Adrenal gland (tissue), 9 donors: ENCODE measurements at regions not wholly inside any gene's neighbourhood (a gene's known extent, or its start where the extent isn't known, plus 50 kb on each side); places are given as distances from the start of the nearest gene placed in this dataset.
A peak's percentile ranks its signal among the peaks of the same experiment; 100 is the strongest.

ENCODE experiments used
- DNase-seq, 7 donors: peaks; one replicate each; pipeline ENCODE4 v3.0.0-alpha.2; 2019 to 2020
- H3K27ac ChIP-seq, 5 donors: fragments of 200-600 bp; sonication (generic) in 4 of 5; 1 replicate in 3 of 5; 2 replicates in 2 of 5; pipeline versions ENCODE4 v1.5.1 to v1.8.0; 2016 to 2020; ENCODE audit warnings: mild to moderate bottlenecking in 1 of 5
- H3K27me3 ChIP-seq: fragments of 200-600 bp; 2 replicates; pipeline ENCODE4 v1.8.0; 2021
- H3K36me3 ChIP-seq, 2 donors: fragments of 200-600 bp; replicated peaks in 1 of 2; 1 replicate in 1 of 2; 2 replicates in 1 of 2; pipeline versions ENCODE4 v1.5.1 to v1.8.0; 2018 to 2022
- H3K4me1 ChIP-seq, 2 donors: fragments of 200-600 bp; replicated peaks in 1 of 2; 1 replicate in 1 of 2; 2 replicates in 1 of 2; pipeline versions ENCODE4 v1.5.1 to v1.8.0; 2018 to 2021
- H3K4me3 ChIP-seq, 4 donors: fragments of 200-600 bp; sonication (generic) in 3 of 4; one replicate each; pipeline ENCODE4 v1.5.1; 2016 to 2018
- H3K9me3 ChIP-seq, 3 donors: fragments of 200-600 bp; sonication (generic) in 1 of 3; replicated peaks in 1 of 3; 1 replicate in 2 of 3; 2 replicates in 1 of 3; pipeline versions ENCODE4 v1.5.1 to v1.8.0; 2016 to 2021
- CTCF ChIP-seq, 6 experiments: fragments of 450-650 bp in 4 of 6; fragments of 200-600 bp in 2 of 6; sonication (generic) in 1 of 6; IDR thresholded peaks; 1 replicate in 5 of 6; 2 replicates in 1 of 6; pipeline versions ENCODE4 v1.5.1 to v1.8.0; 2016 to 2021; ENCODE audit warnings: antibody characterized with exemption in 6 of 6, mild to moderate bottlenecking in 2 of 6, moderate library complexity in 1 of 6
- POLR2A ChIP-seq, 2 donors: fragments of 450-650 bp; IDR thresholded peaks; one replicate each; pipeline ENCODE4 v1.6.1; 2017; ENCODE audit warnings: antibody characterized with exemption in 2 of 2, mild to moderate bottlenecking in 2 of 2, moderate library complexity in 1 of 2
- WGBS, 4 donors: extraction: QIAGEN DNeasy Blood & Tissue Kit in 2 of 4; methylation state at CpG; one replicate each; pipeline versions ENCODE4 v1.1.5 to v1.1.7; 2013 to 2017; 5-methylcytosine and 5-hydroxymethylcytosine counted together
- intact Hi-C, 2 donors: fragments of 100-400 bp; cut with DNase I; formaldehyde crosslinking; loops; one replicate each; pipeline versions ENCODE4 v1.14.1 to v1.15.0; 2022 to 2023
- donor health status: healthy with polysubstance abuse.
- donor health status: Bipolar disorder and iron deficiency.
- donor health status: DM: yes; HTN: yes; CAD: no.
- donor health status: DM: no; HTN: no; CAD: no.
- donor health status: DM: no; HTN: no; CAD: no.

- DNase-seq: no peak
- WGBS, 4 donors: 85 to 92% (median 89%) methylated on average over 4 of the region's 4 CpGs
- Histone ChIP-seq H3K27ac (peak overlapping the region in 1 of 5 donors; percentile 58), H3K4me3 (no peak overlapping the region), H3K9me3 (no peaks in the 10 kb centered on the region), H3K27me3 (no peaks in the 10 kb centered on the region), H3K36me3 (no peaks in the 10 kb centered on the region), H3K4me1 (peaks cover 8 to 26% of the 10 kb centered on the region in 2 donors)
- TF ChIP-seq CTCF (IDR thresholded peaks at IDR 0.05) (no peak), POLR2A (IDR thresholded peaks at IDR 0.05) (no peak)
- intact Hi-C loops: no loop called here
Measured at GRCh38 chr7:47693216-47693615, 111.3 kb upstream of the TNS3 start.

- DNase-seq: no peak
Measured at GRCh38 chr7:47691988-47692387, 110.1 kb upstream of the TNS3 start.

GRCh38 chr7:47690902-47691558 is 109.1 kb upstream of the TNS3 start:
- DNase-seq: peak in 5 of 7 donors; percentile 21 to 56 (median 28)
- no peaks in the 10 kb centered on the region for H3K27me3 ChIP-seq
- H3K4me1 ChIP-seq: peaks cover 8 to 26% of the 10 kb centered on the region in 2 donors
- peak overlapping the region in 3 of 5 donors; percentile 48 to 68 (median 51) for H3K27ac ChIP-seq
- H3K9me3 ChIP-seq: no peaks in the 10 kb centered on the region
- intact Hi-C loops: no loop called here
- 11 to 41% (median 24%) methylated on average over 3 of the region's 3 CpGs for WGBS, 4 donors
- no peaks in the 10 kb centered on the region for H3K36me3 ChIP-seq
- H3K4me3 ChIP-seq: no peak overlapping the region
- TF ChIP-seq POLR2A (IDR thresholded peaks at IDR 0.05): no peak
- TF ChIP-seq CTCF (IDR thresholded peaks at IDR 0.05): no peak

More at GRCh38 chr7:47691988-47692387, 110.1 kb upstream of the TNS3 start:
- Histone ChIP-seq H3K4me1 (peaks cover 8 to 26% of the 10 kb centered on the region in 2 donors), H3K27ac (peak overlapping the region in 2 of 5 donors; percentile 48 to 65), H3K27me3 (no peaks in the 10 kb centered on the region), H3K4me3 (no peak overlapping the region), H3K9me3 (no peaks in the 10 kb centered on the region), H3K36me3 (no peaks in the 10 kb centered on the region)
- intact Hi-C loops: no loop called here
- TF ChIP-seq POLR2A (IDR thresholded peaks at IDR 0.05) (no peak), CTCF (IDR thresholded peaks at IDR 0.05) (no peak)

- H3K4me3 ChIP-seq: no peak overlapping the region
- H3K27me3 ChIP-seq: no peaks in the 10 kb centered on the region
- intact Hi-C loops: no loop called here
- H3K9me3 ChIP-seq: no peaks in the 10 kb centered on the region
- TF ChIP-seq POLR2A (IDR thresholded peaks at IDR 0.05): no peak
- no peak for TF ChIP-seq CTCF (IDR thresholded peaks at IDR 0.05)
- 55 to 88% (median 79%) methylated on average over 4 of the region's 4 CpGs for WGBS, 4 donors
- no peak for DNase-seq
- no peaks in the 10 kb centered on the region for H3K36me3 ChIP-seq
- H3K27ac ChIP-seq: no peak overlapping the region
- peaks cover 8 to 26% of the 10 kb centered on the region in 2 donors for H3K4me1 ChIP-seq
Measured at GRCh38 chr7:47689558-47689957, 107.6 kb upstream of the TNS3 start.
